HepG2 (cell line): ENCODE measurements at regions not wholly inside any gene's neighbourhood (a gene's known extent, or its start where the extent isn't known, plus 50 kb on each side); places are given as distances from the start of the nearest gene placed in this dataset.

Experiments used
- NFIC ChIP-seq: IDR thresholded peaks from 2 replicates; pipeline ENCODE4 v1.6.1; 2012; ENCODE audit warnings: mild to moderate bottlenecking, low read length, inconsistent platforms
- TAF1 ChIP-seq: sonication (generic); formaldehyde crosslinking; IDR thresholded peaks from 2 replicates; pipeline ENCODE4 v1.4.0; 2020; ENCODE audit warnings: missing genetic modification reagents
- THYN1 ChIP-seq: sonication (generic); formaldehyde crosslinking; IDR thresholded peaks from 2 replicates; pipeline ENCODE4 v1.8.1; 2023; ENCODE audit warnings: low read depth, mild to moderate bottlenecking, moderate library complexity, missing genetic modification reagents, borderline replicate concordance
- YY1 ChIP-seq: IDR thresholded peaks from 2 replicates; pipeline ENCODE4 v1.6.1; 2011; ENCODE audit warnings: low read length, low read depth, moderate library complexity, mild to moderate bottlenecking; ENCODE audit not compliant: insufficient read depth, insufficient replicate concordance

DNA sequence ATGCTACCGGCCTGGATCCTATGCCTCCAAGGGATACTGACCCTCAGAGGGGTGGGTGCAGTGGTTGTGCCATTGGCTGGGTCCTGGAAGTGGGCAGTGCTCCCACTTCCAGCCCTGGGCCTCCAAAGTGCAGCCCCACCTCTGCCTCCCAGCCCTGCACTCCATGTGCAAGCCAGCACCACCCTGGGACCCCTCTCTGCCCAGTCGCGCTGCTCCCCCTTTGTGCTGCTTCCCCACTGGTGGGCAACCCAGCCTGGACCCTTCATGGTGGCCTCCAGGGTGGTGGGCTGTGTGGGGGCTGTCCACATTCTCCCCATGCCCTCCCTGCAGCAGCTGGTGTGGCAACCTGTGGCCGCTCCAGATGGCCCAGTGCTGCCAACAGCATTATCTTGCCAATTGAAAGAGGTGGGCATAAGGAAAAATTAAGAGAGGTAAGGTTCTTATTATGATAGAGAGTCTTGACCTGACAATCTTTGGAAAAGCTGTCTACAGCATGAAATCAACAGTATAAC, 309.7 kb downstream of the GUCY2F start:
- TF ChIP-seq YY1 (no peak), TAF1 (CRISPR knock-in tag) (no peak), NFIC (no peak), THYN1 (CRISPR knock-in tag) (no peak)
